Thymus (tissue), 11 donors: ENCODE measurements at regions not wholly inside any gene's neighbourhood (a gene's known extent, or its start where the extent isn't known, plus 50 kb on each side); places are given as distances from the start of the nearest gene placed in this dataset.

ENCODE experiments used
- DNase-seq, 9 donors: peaks; one replicate each; pipeline ENCODE4 v3.0.0-alpha.2; 2013; ENCODE audit warnings: low spot score in 9 of 9, low read depth in 6 of 9, missing footprints in 1 of 9
- H3K27ac ChIP-seq, 2 donors: one replicate each; pipeline ENCODE4 v1.5.1; 2013; ENCODE audit warnings: control low read depth in 1 of 2, low read depth in 1 of 2, low read length in 1 of 2, mild to moderate bottlenecking in 1 of 2, moderate library complexity in 1 of 2
- H3K27me3 ChIP-seq, 2 donors: one replicate each; pipeline ENCODE4 v1.5.1; 2013; ENCODE audit warnings: low read length in 1 of 2; ENCODE audit not compliant: control insufficient read depth in 2 of 2, insufficient read depth in 1 of 2
- H3K36me3 ChIP-seq, 2 donors: one replicate each; pipeline ENCODE4 v1.5.1; 2013; ENCODE audit warnings: low read length in 1 of 2, mild to moderate bottlenecking in 1 of 2, moderate library complexity in 1 of 2; ENCODE audit not compliant: control insufficient read depth in 2 of 2, insufficient read depth in 2 of 2
- H3K4me1 ChIP-seq, 2 donors: one replicate each; pipeline ENCODE4 v1.5.1; 2013; ENCODE audit warnings: low read length in 2 of 2; ENCODE audit not compliant: control insufficient read depth in 2 of 2, insufficient read depth in 2 of 2
- H3K4me3 ChIP-seq, 2 donors: one replicate each; pipeline ENCODE4 v1.5.1; 2013; ENCODE audit warnings: low read length in 2 of 2, control low read depth in 1 of 2, mild to moderate bottlenecking in 1 of 2
- H3K9me3 ChIP-seq, 2 donors: one replicate each; pipeline ENCODE4 v1.5.1; 2013; ENCODE audit warnings: low read length in 1 of 2, mild to moderate bottlenecking in 1 of 2; ENCODE audit not compliant: control insufficient read depth in 2 of 2, insufficient read depth in 1 of 2
- WGBS: extraction: QIAGEN DNeasy Blood & Tissue Kit; methylation state at CpG from one replicate; pipeline ENCODE4 v1.1.7; 2013; 5-methylcytosine and 5-hydroxymethylcytosine counted together
- donor health status: healthy.

DNA sequence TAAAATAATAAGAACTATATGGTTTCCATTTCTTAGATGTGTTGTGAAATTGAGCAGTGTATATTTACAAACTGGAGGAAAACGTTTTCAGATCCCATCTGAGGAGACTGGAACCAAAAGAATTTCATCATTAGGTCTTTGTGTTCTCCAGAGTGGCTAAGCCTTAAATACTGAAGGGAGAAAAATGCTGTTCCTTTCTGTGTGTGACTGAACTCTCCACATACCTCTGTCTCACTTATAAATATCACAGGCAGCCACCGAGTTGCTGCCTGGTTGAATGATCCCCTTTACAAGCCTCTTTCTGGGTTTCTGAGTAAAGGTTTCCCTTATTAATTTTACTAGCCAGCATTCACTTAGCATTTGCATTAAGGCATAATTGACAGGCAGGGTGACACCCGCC is 913.9 kb upstream of the NR2F2 start:
- Histone ChIP-seq H3K4me1 (no peaks in the 10 kb centered on the region), H3K27me3 (no peaks in the 10 kb centered on the region), H3K27ac (no peak overlapping the region), H3K36me3 (no peaks in the 10 kb centered on the region), H3K9me3 (peaks cover 0 to 8% of the 10 kb centered on the region in 2 donors), H3K4me3 (no peak overlapping the region)
- 63% methylated on average over 3 of the region's 3 CpGs for WGBS
- no peak for DNase-seq

- no peak for DNase-seq
Measured at GRCh38 chr15:95417761-95418160, 912.7 kb upstream of the NR2F2 start.

DNA sequence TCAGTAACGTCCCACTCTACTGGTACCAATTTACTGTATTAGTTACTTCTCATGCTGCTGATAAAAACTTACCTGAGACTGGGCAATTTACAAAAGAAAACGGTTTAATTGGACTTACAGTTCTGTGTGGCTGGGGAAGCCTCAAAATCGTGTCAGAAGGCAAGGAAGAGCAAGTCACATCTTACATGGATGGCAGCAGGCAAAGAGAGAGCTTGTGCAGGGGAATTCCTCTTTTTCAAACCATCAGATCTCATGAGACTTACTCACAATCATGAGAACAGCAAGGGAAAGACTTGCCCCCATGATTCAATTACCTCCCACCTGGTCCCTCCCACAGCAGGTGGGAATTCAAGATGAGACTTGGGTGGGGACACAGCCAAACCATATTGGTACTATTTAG is 908.2 kb upstream of the NR2F2 start:
- 83% methylated on average over 3 of the region's 3 CpGs for WGBS
- Histone ChIP-seq H3K4me3 (no peak overlapping the region), H3K9me3 (peaks cover 0 to 8% of the 10 kb centered on the region in 2 donors), H3K36me3 (no peaks in the 10 kb centered on the region), H3K4me1 (no peaks in the 10 kb centered on the region), H3K27me3 (no peaks in the 10 kb centered on the region), H3K27ac (no peak overlapping the region)
- DNase-seq = no peak

More at GRCh38 chr15:95417761-95418160, 912.7 kb upstream of the NR2F2 start:
- Histone ChIP-seq H3K36me3 (no peaks in the 10 kb centered on the region), H3K27me3 (no peaks in the 10 kb centered on the region), H3K9me3 (peaks cover 0 to 8% of the 10 kb centered on the region in 2 donors), H3K27ac (no peak overlapping the region), H3K4me1 (no peaks in the 10 kb centered on the region), H3K4me3 (no peak overlapping the region)
- 96% methylated on average over 3 of the region's 3 CpGs for WGBS

DNA sequence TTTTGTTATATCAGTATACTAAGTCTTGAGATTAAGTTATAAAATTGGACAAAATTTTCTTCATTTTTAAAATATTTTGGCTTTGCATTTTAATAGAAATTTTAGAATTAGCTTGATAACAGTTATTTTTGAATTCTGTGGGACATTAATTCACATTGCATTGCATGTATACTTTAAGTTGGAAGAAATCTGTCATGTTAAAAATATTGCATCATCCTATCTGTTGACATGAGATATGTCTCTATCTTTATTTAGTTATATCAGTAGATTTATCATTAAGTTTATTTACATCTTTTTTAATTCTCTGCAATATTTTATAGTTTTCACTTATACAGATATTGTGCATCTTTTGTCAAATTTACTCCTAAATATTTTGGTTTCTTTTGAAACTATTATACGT is 904.6 kb upstream of the NR2F2 start:
- Histone ChIP-seq H3K27me3 (no peaks in the 10 kb centered on the region), H3K27ac (no peak overlapping the region), H3K4me1 (no peaks in the 10 kb centered on the region), H3K9me3 (peaks cover 0 to 6% of the 10 kb centered on the region in 2 donors), H3K36me3 (no peaks in the 10 kb centered on the region), H3K4me3 (no peak overlapping the region)
- no peak for DNase-seq
- WGBS = 97% methylated on average over 1 of the region's 1 CpG

- H3K27ac ChIP-seq = no peak overlapping the region
- H3K4me1 ChIP-seq = no peaks in the 10 kb centered on the region
- no peaks in the 10 kb centered on the region for H3K9me3 ChIP-seq
- no peak overlapping the region for H3K4me3 ChIP-seq
- no peak for DNase-seq
- H3K27me3 ChIP-seq = no peaks in the 10 kb centered on the region
- H3K36me3 ChIP-seq = no peaks in the 10 kb centered on the region
- 96% methylated on average over 4 of the region's 4 CpGs for WGBS
Measured at GRCh38 chr15:95429345-95429744, 901.2 kb upstream of the NR2F2 start.

- Histone ChIP-seq H3K4me1 (no peaks in the 10 kb centered on the region), H3K27ac (no peak overlapping the region), H3K27me3 (no peaks in the 10 kb centered on the region), H3K36me3 (no peaks in the 10 kb centered on the region), H3K4me3 (no peak overlapping the region), H3K9me3 (no peaks in the 10 kb centered on the region)
- no peak for DNase-seq
- 93% methylated on average over 1 of the region's 1 CpG for WGBS
Measured at GRCh38 chr15:95431518-95431917, 899.0 kb upstream of the NR2F2 start.

GRCh38 chr15:95432878-95433405 is 897.6 kb upstream of the NR2F2 start:
- no peak for DNase-seq
- WGBS = 92% methylated on average over 2 of the region's 2 CpGs
- H3K27ac ChIP-seq = no peak overlapping the region
- no peaks in the 10 kb centered on the region for H3K9me3 ChIP-seq
- H3K4me1 ChIP-seq = no peaks in the 10 kb centered on the region
- no peak overlapping the region for H3K4me3 ChIP-seq
- H3K27me3 ChIP-seq = no peaks in the 10 kb centered on the region
- no peaks in the 10 kb centered on the region for H3K36me3 ChIP-seq

DNA sequence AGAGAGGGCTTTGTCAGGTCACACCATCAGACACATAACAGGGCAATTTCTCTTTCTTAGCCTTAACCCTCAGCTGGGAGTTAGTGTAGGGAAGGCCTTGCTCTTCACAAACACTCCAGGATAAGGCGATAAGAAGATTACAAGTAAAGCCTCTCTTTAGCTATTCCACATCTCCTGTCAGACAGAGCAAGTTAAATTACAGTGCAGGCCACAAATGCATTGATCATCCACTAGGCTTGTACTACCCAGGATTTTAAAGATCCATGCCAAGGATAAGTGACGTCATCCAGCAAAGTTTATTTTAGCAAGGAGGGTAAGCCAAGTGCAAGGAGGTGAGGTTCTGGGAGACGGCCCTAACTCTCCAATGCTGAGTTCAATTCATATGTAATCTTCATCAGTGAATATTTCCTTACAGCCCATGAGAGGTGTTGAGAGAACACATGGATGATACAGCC is 890.6 kb upstream of the NR2F2 start:
- H3K9me3 ChIP-seq = no peaks in the 10 kb centered on the region
- no peak overlapping the region for H3K27ac ChIP-seq
- H3K4me3 ChIP-seq = no peak overlapping the region
- no peaks in the 10 kb centered on the region for H3K36me3 ChIP-seq
- 88% methylated on average over 3 of the region's 3 CpGs for WGBS
- no peaks in the 10 kb centered on the region for H3K27me3 ChIP-seq
- H3K4me1 ChIP-seq = no peaks in the 10 kb centered on the region
- no peak for DNase-seq

- no peaks in the 10 kb centered on the region for H3K27me3 ChIP-seq
Measured at GRCh38 chr15:95440712-95441111, 889.8 kb upstream of the NR2F2 start.

More at GRCh38 chr15:95440712-95441111, 889.8 kb upstream of the NR2F2 start:
- DNase-seq = no peak
- 71% methylated on average over 6 of the region's 6 CpGs for WGBS
- H3K36me3 ChIP-seq = no peaks in the 10 kb centered on the region
- no peaks in the 10 kb centered on the region for H3K9me3 ChIP-seq
- H3K27ac ChIP-seq = no peak overlapping the region
- H3K4me3 ChIP-seq = no peak overlapping the region
- H3K4me1 ChIP-seq = no peaks in the 10 kb centered on the region
